Sigmoid colon (tissue), 6 donors: ENCODE measurements at regions not wholly inside any gene's neighbourhood (a gene's known extent, or its start where the extent isn't known, plus 50 kb on each side); places are given as distances from the start of the nearest gene placed in this dataset.

ENCODE experiments used
- DNase-seq: peaks from one replicate; pipeline ENCODE4 v3.0.0-alpha.2; 2019
- H3K27ac ChIP-seq, 4 donors: fragments of 200-600 bp; sonication (generic); one replicate each; pipeline ENCODE4 v1.5.1; 2016 to 2019; ENCODE audit warnings: mild to moderate bottlenecking in 1 of 4
- H3K27me3 ChIP-seq, 3 donors: fragments of 200-600 bp; sonication (generic); one replicate each; pipeline ENCODE4 v1.5.1; 2019; ENCODE audit warnings: mild to moderate bottlenecking in 1 of 3
- H3K36me3 ChIP-seq, 4 donors: fragments of 200-600 bp; sonication (generic); one replicate each; pipeline ENCODE4 v1.5.1; 2016 to 2019
- H3K4me1 ChIP-seq, 4 donors: fragments of 200-600 bp; sonication (generic); one replicate each; pipeline ENCODE4 v1.5.1; 2017 to 2019
- H3K4me3 ChIP-seq, 4 donors: fragments of 200-600 bp; sonication (generic); one replicate each; pipeline ENCODE4 v1.5.1; 2017 to 2019; ENCODE audit warnings: mild to moderate bottlenecking in 2 of 4, moderate library complexity in 1 of 4
- H3K9me3 ChIP-seq, 4 donors: fragments of 200-600 bp in 3 of 4; sonication (generic) in 3 of 4; one replicate each; pipeline versions ENCODE4 v1.5.1 to v1.6.1; 2013 to 2019
- EP300 ChIP-seq, 4 donors: sonication (generic); formaldehyde crosslinking; IDR thresholded peaks; one replicate each; pipeline ENCODE4 v1.6.1; 2017; ENCODE audit warnings: antibody characterized with exemption in 4 of 4
- POLR2A ChIP-seq, 2 donors: fragments of 450-650 bp; IDR thresholded peaks; one replicate each; pipeline ENCODE4 v1.6.1; 2016; ENCODE audit warnings: antibody characterized with exemption in 2 of 2, mild to moderate bottlenecking in 2 of 2, moderate library complexity in 2 of 2
- POLR2AphosphoS5 ChIP-seq, 4 donors: sonication (generic); formaldehyde crosslinking; IDR thresholded peaks; one replicate each; pipeline ENCODE4 v1.6.1; 2017; ENCODE audit warnings: antibody characterized with exemption in 4 of 4
- WGBS, 2 donors: extraction: QIAGEN DNeasy Blood & Tissue Kit; methylation state at CpG; one replicate each; pipeline ENCODE4 v1.1.7; 2013; 5-methylcytosine and 5-hydroxymethylcytosine counted together
- intact Hi-C: fragments of 100-400 bp; cut with DNase I; formaldehyde crosslinking; loops from one replicate; pipeline ENCODE4 v1.15.1; 2023
- TF ChIP-seq, protein P1 (sequence below), 4 experiments: fragments of 450-650 bp in 3 of 4; fragments of 200-600 bp in 1 of 4; IDR thresholded peaks; one replicate each; pipeline ENCODE4 v1.5.1; 2016 to 2019; ENCODE audit warnings: antibody characterized with exemption in 4 of 4, mild to moderate bottlenecking in 3 of 4, moderate library complexity in 2 of 4
- donor health status: healthy with polysubstance abuse.
- donor health status: healthy.

DNA sequence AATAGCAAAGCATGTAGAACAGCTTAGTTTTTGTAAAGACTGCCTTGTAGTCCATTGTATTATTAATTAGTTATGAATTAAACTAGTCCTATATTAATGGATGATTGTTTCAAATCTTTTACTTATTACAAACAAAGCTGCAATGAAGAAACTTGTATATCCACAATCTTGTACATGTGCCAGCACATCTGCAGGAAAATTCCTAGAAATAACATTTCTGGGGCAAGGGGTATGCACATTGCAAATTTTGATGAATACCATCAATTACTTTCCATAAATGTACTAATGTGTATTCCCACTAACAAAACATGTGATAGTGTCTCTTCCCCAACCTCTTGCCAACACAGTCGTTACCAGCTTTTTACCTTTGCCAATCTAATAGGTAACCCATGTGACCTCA is 73.6 kb upstream of the AKAP12 start:
- TF ChIP-seq POLR2AphosphoS5 (IDR thresholded peaks at IDR 0.05) = no peak
- Histone ChIP-seq H3K4me1 (no peaks in the 10 kb centered on the region), H3K9me3 (no peaks in the 10 kb centered on the region), H3K4me3 (no peak overlapping the region), H3K27me3 (no peaks in the 10 kb centered on the region), H3K27ac (no peak overlapping the region), H3K36me3 (no peaks in the 10 kb centered on the region)
- WGBS, 2 donors = 76 to 80% methylated on average over 1 of the region's 1 CpG
- DNase-seq = no peak
- intact Hi-C loops = no loop called here

DNA sequence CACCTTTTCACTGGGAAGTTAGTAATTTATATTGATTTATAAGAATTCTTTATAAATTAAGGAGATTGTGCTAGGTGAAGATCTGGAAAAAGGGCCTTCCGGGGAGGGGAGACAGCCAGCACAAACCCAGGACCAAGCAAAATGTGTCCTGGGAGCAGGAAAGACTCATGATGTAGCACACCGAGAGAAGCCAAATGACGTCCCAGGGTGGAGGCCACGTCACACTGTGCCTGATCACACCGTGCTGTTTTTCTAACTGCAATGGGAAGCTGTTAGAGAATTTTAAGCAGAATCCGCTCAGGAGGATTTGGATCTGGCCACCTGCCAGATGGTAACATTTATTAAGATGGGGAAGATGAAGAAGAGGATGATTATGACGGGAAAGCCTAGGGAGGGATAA is 72.7 kb upstream of the AKAP12 start:
- H3K27me3 ChIP-seq = no peaks in the 10 kb centered on the region
- no peaks in the 10 kb centered on the region for H3K36me3 ChIP-seq
- H3K4me3 ChIP-seq = no peak overlapping the region
- no peak overlapping the region for H3K27ac ChIP-seq
- no peaks in the 10 kb centered on the region for H3K9me3 ChIP-seq
- no peak for DNase-seq
- intact Hi-C loops = no loop called here
- no peaks in the 10 kb centered on the region for H3K4me1 ChIP-seq
- WGBS, 2 donors = 89 to 91% methylated on average over 7 of the region's 7 CpGs
- no peak for TF ChIP-seq POLR2AphosphoS5 (IDR thresholded peaks at IDR 0.05)

DNA sequence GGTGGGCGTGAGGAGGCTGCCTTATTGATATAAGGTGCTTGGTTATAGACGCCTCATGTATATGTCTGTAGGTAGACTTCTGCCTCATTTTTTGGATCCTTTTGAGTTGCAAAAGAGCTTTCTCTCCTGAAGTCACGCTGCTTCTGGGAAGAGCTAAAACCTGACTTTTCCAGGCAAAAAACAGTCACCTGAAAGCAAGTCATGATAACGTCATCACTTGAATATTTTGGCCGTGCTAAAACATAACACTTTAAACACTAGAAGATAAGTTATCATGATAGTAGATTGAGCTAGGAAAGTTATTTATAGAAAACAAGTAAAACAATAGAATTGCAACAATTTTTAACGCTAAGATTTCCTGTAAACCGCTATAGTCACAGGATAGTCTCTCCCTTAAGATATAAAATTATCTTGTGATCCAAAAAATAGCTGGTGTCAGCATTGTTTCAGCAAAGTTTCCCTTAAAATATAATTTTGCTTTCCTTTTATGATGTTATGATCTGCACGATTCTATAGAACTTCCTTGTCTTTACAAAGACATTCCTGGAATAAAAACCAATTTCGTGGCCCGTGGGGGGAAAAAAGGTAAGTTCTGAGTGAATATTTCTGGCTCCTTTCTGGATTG is 69.0 kb upstream of the AKAP12 start:
- H3K4me3 ChIP-seq = no peak overlapping the region
- H3K27ac ChIP-seq = no peak overlapping the region
- H3K9me3 ChIP-seq = no peaks in the 10 kb centered on the region
- no peaks in the 10 kb centered on the region for H3K4me1 ChIP-seq
- H3K27me3 ChIP-seq = no peaks in the 10 kb centered on the region
- no peak for DNase-seq
- 76 to 83% methylated on average over 10 of the region's 10 CpGs for WGBS, 2 donors
- TF ChIP-seq POLR2A (IDR thresholded peaks at IDR 0.05) (no peak), EP300 (IDR thresholded peaks at IDR 0.05) (no peak), POLR2AphosphoS5 (IDR thresholded peaks at IDR 0.05) (no peak)
- TF ChIP-seq, protein P1, sequence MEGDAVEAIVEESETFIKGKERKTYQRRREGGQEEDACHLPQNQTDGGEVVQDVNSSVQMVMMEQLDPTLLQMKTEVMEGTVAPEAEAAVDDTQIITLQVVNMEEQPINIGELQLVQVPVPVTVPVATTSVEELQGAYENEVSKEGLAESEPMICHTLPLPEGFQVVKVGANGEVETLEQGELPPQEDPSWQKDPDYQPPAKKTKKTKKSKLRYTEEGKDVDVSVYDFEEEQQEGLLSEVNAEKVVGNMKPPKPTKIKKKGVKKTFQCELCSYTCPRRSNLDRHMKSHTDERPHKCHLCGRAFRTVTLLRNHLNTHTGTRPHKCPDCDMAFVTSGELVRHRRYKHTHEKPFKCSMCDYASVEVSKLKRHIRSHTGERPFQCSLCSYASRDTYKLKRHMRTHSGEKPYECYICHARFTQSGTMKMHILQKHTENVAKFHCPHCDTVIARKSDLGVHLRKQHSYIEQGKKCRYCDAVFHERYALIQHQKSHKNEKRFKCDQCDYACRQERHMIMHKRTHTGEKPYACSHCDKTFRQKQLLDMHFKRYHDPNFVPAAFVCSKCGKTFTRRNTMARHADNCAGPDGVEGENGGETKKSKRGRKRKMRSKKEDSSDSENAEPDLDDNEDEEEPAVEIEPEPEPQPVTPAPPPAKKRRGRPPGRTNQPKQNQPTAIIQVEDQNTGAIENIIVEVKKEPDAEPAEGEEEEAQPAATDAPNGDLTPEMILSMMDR (IDR thresholded peaks at IDR 0.05) = no peak
- intact Hi-C loops = no loop called here
- no peaks in the 10 kb centered on the region for H3K36me3 ChIP-seq

DNA sequence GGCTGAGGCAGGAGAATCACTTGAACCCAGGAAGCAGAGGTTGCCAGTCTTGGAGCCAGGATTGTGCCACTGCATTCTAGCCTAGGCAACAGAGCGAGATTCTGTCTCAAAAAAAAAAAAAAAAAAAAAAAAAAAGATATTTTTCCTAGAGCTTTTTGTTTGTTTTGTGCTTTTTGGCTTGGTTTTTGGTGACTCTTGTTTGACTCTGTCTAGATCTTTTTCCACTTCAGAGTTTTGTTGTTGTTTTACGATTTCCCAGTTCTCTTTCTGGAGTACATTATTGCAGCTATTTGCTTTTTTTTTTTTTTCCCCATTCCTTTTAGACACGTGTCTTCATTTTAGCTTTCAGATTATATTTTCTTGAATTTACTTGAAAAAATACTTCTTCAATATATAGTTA is 67.0 kb upstream of the AKAP12 start:
- Histone ChIP-seq H3K4me1 (no peaks in the 10 kb centered on the region), H3K27ac (no peak overlapping the region), H3K36me3 (no peaks in the 10 kb centered on the region), H3K27me3 (no peaks in the 10 kb centered on the region), H3K4me3 (no peak overlapping the region), H3K9me3 (no peaks in the 10 kb centered on the region)
- no peak for DNase-seq
- TF ChIP-seq, protein P1 (IDR thresholded peaks at IDR 0.05) = no peak
- 54 to 63% methylated on average over 3 of the region's 3 CpGs for WGBS, 2 donors
- intact Hi-C loops = no loop called here

DNA sequence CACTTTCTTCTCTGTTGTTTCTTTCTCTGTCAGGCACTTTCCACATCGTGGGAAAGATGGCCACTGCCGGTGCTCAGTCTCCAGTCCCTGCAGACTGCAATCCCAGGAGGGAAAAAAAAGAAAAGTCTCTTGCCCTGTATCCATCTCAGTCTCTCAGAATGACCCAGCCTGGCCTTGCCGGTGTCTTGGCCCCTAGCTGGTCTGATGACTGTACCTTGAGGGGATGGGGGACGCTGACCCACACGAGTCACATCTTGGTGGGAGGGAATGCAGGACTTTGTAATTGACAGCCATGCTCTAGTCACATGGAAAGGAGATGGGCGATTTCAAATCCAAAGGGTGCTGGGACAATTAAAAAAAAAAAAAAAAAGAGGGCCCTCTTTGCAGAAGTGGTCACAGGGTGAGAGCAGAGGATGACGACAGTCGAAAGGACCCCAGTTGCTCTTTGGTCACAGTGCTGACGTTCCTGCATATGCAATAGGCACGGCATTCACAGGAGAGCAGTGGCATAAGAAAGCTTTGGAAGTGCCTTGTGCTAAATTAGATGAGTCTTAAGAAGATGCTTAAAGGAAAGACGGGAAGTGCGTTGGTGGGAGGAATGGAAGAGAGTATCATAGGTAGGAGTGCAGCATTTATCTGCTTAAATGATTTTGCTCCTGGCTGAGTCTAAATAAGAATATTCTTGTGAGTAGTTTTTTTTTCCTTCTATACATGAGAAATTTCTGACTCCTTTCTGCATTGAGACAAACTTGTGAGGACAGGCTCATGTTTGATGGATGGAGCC is 63.9 kb upstream of the AKAP12 start:
- Histone ChIP-seq H3K27ac (no peak overlapping the region), H3K4me1 (no peaks in the 10 kb centered on the region), H3K36me3 (no peaks in the 10 kb centered on the region), H3K27me3 (no peaks in the 10 kb centered on the region), H3K4me3 (no peak overlapping the region), H3K9me3 (no peaks in the 10 kb centered on the region)
- TF ChIP-seq POLR2A (IDR thresholded peaks at IDR 0.05) (no peak), EP300 (IDR thresholded peaks at IDR 0.05) (no peak), POLR2AphosphoS5 (IDR thresholded peaks at IDR 0.05) (no peak)
- TF ChIP-seq, protein P1 (IDR thresholded peaks at IDR 0.05) = no peak
- intact Hi-C loops = no loop called here
- 85 to 86% methylated on average over 12 of the region's 12 CpGs for WGBS, 2 donors
- DNase-seq = no peak
